ENCODE measurements at regions not wholly inside any gene's neighbourhood (a gene's known extent, or its start where the extent isn't known, plus 50 kb on each side); places are given as distances from the start of the nearest gene placed in this dataset.

DNA sequence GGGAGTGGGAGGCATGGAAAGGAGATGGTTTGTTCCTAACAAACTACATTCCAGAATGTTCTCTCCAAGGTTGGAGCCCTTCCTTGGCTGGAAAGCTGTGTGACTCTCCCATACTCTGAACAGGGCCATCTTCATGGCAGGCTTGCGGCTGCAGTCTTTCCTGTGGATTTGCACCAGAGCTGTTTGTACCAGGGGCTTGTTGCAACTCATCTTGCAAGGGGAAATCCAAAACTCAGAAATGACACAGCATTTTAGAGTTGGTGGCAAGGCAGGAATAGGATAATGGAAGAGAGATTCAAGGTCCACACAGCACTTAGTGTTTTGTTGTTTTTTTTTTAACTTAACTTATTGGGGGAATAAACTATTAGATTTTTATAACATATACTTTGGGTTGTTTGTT lies 73.7 kb upstream of the ZNF516 start:
- no peak for DNase-seq

DNA sequence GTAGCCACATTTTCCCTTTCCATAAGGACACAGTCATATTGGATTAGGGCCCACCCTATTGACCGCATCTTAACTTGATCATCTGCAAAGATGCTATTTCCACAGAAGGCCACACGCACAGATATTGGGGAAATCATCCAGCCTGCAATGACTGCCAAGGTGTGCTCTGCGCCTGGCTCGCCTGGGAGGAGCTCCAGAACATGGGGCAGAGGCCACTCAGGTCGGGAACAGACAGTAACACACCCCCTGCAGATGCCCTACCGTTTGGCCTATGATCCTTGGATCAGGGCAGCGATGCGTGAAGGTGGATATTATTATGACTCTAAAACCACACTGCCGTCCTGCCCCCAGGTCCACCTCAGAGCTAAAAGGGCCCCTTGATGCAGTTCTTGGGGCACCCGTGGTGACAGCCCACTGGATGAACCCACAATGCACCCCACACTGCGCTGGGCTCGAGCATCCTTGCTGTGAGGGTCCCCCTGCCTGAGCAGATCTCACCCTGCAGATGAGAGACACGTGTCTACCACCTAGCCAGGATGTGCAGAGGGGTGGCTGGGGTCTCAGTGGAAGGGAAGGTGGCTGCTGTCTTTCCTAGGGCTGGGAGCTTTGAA lies 72.9 kb upstream of the ZNF516 start:
- DNase-seq = no peak

DNA sequence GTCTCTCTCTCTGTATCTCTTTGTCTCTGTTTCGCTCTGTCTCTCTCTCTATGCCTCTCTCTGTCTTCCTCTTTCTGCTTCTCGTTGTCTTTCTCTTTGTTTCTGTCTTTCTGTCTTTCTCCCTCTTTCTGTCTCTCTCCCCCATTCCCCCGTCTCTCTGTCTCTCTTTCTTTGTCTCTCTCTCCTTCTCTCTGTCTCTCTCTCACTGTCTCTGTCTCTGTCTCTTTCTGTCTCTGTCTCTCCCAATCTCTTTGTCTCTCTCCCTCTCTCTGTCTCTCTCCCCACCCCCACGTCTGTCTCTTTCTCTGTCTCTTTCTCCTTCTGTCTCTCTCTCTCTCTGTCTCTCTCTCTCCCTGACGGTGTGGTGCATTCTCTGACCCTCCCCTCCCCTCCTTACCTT lies 71.9 kb upstream of the ZNF516 start:
- DNase-seq = no peak

DNA sequence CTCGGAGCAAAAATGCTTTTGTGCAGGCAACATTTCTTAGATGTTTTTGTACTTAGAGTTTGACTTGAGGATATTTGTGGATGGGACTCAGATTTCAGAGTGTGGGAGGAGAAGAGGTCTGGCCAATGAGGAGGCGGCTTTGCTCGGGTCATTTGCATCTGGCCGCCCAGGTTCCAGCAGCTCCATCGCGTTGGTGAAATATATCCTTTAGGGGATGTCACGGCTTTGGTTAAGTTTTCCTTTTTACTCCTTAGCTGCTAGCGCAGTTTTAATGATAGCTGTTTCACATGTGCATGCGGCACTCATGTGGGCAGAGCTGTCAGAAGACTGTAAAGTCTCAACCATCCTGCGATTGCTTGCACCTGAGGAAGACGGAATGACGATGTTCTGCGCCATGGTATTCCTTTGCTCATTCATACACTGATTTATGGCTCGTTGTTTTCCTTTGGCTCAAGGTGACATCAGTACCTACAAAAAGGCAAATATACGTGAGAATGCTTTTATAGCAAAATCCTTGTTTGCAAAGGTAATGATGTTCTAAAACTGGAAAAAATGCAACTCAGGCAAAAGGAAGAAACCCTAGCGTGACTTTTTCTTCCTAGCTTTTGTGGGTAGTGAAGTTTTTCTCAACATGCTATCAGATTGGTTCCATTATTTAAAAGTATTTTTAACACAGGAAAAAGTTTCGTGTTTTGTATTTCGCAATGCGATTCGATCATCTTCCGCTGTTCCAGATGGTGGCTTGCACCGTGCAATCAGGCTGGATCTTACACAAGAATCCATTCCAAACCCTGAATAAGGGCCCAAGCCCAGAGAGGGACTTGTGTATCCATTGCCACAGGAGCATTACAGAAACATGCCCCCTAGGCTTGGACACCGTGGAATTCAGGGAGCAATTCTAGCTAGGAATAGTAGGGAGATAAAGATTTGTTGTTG lies 70.5 kb upstream of the ZNF516 start:
- DNase-seq = no peak

DNA sequence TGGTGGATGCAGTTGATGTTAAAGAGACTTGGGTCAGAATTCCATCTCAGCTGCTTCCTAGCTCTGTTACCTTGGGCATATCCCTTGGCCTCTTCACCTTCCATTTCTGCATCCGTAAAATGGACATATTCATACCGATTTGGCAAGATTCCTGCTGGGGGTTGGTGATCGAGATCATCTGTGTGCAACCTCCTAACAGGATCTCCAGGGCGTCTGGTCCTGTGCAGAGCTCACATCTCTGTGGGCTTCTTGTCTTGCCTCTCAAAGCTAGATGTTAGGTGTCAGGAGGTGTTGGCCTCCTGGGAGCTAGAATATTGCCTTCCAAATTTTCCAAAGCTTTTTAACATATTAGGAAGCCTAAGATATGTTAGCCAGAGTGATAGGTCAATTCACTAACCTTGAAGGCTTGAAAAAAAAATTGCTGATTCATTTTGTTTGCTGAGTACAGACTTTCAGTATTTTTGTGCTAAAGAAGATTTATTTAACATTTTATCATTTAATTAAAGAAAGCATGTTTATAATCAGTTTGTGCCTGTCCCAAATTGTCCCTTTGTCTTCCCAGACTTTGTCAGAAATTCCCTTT lies 69.7 kb upstream of the ZNF516 start:
- DNase-seq = no peak

DNA sequence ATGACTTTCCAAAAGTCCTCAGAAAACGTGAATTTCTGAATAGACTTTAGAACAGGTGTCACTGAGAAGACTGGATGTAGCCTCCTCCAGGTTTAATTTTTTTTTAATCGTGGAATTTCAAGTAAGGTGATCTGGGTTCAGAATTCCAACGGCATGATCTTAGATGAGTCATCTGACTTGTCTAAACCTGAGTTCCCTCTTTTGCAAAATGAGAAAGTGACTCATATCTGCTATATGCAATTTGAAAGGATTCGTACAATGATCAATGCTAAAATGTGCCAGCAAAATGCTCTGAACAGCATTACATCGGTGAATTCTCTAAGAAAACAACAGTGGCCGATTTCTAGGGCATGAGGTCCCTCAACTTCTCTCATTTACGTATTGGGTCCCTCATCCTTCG lies 69.1 kb upstream of the ZNF516 start:
- DNase-seq = no peak

DNA sequence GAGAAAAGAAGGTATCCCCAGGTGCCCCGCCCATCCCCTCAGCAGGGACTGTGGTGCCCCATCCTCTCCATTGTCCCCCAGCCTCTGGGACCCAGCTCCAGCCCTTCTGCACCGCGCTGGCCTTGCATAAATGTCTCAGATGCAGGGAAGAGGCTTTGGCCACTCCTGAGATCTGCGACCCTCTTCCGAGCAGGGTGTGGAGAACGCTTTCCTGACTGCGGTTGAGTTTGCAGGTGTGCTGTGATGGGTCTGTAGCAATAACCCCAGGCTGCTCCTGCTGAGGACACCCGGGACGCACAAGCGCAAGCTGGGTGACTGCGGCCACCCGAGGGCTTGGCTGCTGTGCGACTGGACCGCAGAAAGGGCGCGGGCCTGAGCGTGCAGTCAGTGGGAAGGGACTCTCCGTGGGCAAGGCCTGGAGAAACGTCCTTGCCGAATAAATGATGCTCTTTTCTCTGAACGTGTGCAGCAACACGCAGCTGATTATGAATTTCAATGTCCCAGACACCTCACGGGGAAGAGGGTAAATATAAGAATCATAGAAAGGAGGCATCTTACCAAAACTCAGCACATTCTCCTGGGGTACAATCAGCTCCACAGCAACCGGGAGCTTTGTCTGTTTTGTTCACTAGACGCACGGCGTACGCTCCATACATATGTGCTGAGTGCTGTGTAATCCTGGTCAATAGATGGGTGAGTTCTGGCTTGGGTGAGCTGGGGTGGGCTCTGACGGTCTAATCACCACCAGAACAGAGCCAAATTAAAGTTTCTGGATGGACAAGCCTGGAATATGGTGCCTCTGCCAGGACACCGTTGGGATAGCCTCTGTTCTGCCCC lies 67.5 kb upstream of the ZNF516 start:
- DNase-seq = no peak

DNA sequence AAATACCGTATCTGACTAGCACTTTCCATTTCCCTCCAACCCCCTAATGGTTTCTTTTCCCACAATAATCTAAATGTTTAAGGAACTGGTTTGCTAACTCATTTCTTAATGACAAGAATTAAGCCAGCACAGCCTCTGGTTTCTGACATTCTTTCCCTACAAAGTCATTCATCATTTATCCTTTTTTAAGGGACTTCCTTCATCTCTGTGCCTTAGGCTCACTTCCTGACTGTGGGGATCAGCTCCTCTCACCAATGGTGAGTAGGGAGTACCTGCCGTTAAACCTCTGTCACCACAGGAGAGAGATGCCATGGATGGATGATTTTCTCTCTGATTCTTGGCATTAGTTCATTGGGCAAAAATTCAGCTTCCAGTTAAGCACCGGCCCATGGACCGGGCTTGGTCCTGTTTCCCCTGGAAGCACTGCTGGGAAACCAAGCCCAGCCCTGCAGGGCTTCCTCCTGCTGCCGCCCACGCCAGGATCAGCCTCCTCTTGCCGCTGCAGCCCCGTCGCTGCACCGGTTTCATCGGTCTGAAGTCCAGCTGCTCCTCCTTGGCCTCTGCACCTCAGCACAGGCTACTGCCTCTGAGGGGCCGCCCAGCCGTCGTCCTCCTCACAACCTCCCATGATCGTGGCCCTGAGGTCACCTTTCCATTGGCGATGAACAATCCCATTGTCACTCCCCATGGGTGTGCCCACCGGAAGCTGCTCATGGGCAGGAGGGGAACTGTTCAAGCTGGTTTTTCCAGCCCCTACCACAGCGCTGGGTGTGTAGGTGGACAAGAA lies 64.0 kb upstream of the ZNF516 start:
- DNase-seq = no peak

DNA sequence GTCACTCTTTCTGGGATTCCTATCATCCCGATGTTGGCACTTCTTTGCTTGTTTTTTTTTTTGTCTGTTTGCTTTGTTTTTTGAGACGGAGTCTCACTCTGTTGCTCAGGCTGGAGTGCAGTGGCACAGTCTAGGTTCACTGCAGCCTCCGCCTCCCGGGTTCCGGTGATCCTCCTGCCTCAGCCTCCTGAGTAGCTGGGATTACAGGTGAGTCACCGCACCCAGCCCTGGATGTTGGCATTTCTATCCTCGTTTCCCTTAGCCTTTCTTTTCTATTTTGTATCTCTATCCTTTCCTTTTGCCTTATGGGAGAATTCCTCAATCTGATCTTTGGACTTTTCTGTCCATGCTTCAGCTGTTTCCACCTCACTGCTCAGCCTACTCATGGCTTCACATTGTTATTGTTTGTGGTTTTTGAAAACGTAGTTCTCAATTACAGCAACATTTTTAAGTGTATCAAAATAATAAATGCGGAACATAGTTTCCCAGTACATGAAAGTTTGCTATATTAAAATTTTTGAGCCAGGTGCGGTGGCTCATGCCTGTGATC lies 62.1 kb upstream of the ZNF516 start:
- no peak for DNase-seq

DNA sequence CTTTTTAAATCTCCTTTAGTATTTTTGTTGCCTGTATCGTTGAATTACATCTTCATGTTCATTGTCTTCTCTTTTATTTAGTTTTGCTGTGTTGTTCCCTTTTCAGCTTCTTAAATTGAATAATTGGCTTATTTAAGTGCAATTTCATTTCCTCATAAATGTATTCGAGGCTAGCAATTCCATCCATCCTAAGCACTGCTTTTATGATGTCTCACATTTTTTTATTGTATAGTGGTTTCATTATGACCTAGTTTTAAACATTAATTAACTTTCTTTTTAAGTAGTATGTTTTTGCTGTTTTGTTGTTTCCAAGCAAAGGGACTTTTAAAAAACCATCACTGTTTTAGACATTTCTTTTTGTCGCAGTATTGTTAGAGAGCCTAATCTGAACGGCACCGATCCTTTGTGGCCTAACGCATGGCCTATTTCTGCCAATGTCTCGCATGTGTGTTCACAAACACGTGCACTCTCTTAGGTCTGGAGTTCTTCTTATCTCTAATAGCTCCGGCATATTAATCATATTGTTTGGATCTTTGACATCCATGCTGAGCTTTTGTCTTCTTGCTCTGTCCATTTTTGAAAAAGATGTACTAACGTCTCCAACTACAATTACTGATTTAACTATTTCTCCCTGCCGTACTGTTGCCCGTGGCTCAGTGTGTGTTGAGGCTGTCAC lies 59.6 kb upstream of the ZNF516 start:
- DNase-seq = no peak

DNA sequence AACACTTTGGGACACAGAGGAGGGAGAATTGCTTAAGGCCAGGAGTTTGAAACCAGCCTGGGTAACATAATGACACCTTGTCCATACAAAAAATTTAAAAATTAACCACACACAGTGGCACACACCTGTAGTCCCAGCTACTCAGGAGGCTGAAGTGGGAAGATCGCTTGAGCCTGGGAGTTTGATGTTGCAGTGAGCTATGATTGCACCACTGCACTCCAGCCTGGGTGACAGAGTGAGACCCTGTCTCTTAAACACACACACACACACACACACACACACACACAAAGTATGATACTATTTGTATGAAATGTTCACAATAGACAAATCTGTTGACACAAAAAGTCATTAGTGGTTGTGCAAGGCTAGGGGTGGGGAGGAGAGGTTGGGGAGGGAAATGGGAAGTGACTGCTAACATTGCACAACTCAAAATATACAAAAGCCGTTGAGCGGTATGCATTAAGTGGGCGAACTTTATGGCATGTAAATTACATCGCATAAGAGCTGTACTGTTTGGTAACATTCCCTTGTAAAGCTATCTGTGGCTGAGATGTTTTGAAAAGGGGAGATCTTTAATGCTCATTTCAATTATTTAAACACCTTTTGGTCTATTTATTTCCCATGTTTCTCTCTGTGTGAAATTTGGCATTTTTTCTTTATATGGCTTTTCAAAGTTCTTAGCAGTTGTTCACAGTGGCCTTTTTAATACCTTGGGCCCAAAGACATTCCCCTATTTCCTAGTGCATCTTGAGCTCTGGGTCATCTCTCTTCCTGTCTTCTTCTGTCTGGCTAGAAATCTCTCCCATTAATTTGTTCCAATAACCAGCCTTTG lies 58.9 kb upstream of the ZNF516 start:
- no peak for DNase-seq

DNA sequence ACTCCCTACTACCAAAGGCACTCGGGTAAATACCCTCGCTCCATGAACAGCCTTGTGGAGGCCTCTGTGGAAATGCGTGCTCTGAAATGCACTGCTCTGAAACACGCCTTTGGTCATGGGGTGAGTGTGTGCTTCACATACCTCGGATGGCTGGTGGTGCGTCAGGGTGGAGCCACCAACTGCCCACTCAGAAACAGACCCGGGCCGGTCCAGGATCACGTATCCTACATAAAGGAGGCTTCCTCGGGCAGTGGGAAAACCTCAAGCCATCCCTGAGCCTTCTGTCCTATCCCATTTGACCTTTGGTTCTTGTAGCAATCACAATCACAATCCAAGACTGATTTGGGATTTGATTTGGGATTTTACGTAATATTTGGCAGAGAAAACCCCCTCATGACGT lies 53.5 kb upstream of the ZNF516 start:
- DNase-seq = no peak

DNA sequence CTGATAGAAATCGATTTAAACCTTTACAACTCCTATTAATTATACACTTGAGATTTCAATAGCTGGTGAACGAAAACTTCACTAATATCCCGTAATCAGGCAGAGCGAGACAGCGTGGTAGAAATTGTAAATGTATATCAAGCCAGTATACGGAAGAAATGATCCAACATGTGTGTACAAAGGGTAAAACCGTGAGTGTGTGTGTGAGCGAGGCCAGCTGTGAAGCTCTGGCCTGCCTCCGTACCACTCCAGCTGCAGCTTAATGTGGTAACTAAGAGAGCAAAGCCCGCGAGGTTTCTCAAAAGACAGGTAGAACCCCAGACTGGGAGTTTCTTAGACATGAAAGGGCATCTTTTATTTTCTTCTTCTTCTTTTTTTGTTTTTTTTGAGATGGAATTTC lies 52.3 kb upstream of the ZNF516 start:
- DNase-seq = no peak

DNA sequence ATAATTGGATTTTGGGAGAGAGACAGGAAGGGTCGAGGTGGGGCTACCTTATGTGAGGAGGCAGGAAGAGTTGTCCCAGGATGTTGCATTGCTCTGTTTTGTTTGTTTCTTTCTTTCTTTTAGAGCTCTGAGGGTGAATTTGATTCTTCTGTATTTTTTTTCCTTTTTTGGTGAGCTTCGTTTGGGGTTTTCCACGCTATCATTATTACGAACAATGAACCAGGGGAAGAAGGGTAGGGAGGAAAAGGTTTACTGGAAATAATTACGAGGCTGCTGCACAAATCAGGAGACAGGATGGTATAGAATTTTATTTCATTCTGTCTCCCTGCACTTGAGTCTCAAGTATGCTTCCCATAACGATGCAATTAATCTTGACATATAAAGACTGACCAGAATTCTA lies 51.4 kb upstream of the ZNF516 start:
- DNase-seq = no peak

DNA sequence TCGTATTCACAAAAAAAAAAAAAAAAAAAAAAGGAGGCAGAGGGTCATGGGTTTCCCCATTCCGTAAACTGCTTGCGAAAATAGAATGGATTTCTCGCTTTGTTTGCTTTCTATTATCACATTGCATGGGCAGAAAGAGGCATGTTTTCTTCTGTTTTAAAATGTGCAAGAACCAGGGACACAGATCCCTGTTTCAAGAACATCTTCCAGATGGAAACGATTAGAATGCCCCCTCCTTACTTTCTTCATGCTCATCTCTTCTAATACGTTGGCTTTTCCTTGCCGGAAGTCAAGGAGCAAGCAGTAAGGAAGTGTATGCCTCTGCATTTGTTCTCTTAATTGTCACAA lies 51.0 kb upstream of the ZNF516 start:
- no peak for DNase-seq

DNA sequence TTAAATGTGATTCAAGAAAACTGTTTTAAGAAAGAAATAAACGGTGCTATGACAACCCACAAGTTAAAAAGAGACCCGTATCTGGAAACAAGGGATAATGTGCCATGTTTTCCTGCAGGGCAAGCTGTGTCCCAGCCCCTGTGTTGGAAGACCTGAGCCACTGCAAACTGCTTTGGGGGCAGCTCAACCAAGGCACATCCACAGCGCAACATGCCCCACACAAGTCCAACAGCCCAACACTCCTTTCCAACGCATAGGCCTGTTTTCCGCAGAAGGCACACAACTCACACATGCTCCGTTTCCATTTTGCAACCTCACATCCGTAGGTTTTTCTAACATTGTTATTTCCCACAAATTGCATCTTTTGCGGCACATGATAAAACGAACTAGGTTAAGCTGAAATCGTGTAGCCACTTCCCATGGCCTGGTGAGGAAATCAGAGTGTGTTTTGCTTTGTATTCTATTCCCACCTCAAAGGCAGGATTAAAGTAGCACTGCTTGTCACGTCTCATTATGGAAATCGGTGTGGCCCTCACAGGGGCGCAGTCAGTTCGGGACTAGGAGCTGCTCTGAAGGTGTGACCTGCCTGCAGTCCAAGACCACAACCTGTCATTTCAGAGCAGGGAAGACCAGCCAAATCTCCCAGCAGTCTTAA lies 50.5 kb upstream of the ZNF516 start:
- no peak for DNase-seq

DNA sequence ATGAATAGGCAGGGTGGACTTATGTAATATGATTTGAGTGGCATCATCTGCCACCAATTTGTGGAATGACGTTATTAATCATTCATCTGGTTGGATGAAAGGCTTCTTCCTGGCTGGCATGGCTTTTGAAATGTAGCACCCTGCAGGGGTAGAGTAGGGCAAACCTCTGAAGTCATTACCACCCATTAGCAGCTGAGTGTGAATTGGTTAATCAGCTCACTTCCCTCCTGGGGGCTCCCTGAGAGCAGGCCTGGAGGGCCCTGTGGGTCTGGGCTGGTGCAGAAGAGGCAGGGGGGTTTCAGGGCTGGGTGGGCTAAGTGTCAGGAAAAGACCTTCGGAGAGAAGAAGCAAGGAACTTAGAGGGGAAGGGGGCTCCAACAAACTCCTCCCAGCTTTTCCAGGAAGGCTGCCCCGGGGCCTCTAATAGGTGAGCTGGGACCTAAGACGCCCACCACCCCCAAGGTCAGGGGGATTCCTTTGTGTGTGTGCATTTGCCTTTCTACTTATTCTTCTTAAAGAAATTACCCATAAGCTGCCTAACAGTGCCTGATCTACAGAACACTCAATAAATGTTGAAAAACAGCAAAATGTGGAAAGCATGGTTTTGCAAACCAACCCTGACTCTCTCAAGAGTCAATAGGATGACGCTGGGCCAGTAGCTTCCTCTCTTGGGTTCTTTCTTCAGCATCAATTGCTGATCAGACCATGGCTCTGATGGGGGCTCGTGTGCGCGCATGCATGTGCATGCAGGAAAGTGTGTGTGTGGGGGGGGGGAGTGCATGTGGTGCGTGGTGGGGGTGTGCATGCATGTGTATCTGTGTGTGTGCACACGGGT lies 49.7 kb upstream of the ZNF516 start:
- DNase-seq = no peak
